IMR-90 (cell line): ENCODE measurements at regions not wholly inside any gene's neighbourhood (a gene's known extent, or its start where the extent isn't known, plus 50 kb on each side); places are given as distances from the start of the nearest gene placed in this dataset.

Source experiments
- ATAC-seq: fragments of 200-7000 bp; cut with Tn5 transposase; 2 replicates; pipeline ENCODE4 v1.9.1; 2020; ENCODE audit warnings: low read depth, mild to moderate bottlenecking, moderate library complexity
- BruUV-seq: library from RNA; stranded (reverse); fragments of 400-500 nt; replicated peaks from 2 replicates; lab custom pipeline; 2021; lab: Mats Ljungman, UMichigan
- CTCF ChIA-PET: fragments of 300-600 bp; formaldehyde crosslinking; extraction: SDS; loops from one replicate; lab custom pipeline; 2021; ENCODE audit warnings: antibody characterized with exemption; lab: Yijun Ruan, JAX
- POLR2A ChIA-PET: fragments of 300-600 bp; sonication (Branson Sonifier 250); formaldehyde crosslinking; loops from one replicate; lab custom pipeline; 2022; ENCODE audit warnings: antibody characterized with exemption; ENCODE audit not compliant: unreplicated experiment; lab: Charles Lee
- DNase-seq: peaks from one replicate; pipeline ENCODE4 v3.0.0; 2013
- H2AFZ ChIP-seq: replicated peaks from 2 replicates; pipeline ENCODE3; 2013; ENCODE audit warnings: low read length, mild to moderate bottlenecking; ENCODE audit not compliant: poor library complexity
- H2AK5ac ChIP-seq: 2 replicates; pipeline ENCODE4 v1.6.1; 2013; ENCODE audit warnings: low read depth, low read length, inconsistent platforms
- H2AK9ac ChIP-seq: replicated peaks from 2 replicates; pipeline ENCODE3; 2013; ENCODE audit warnings: mild to moderate bottlenecking, low read depth, low read length, moderate library complexity; ENCODE audit not compliant: poor library complexity
- H2BK120ac ChIP-seq: 2 replicates; pipeline ENCODE4 v1.6.1; 2013; ENCODE audit warnings: low read depth, low read length, inconsistent platforms
- H2BK15ac ChIP-seq: 3 replicates; pipeline ENCODE4 v1.6.1; 2013; ENCODE audit warnings: low read depth, low read length, inconsistent platforms
- H2BK20ac ChIP-seq: 2 replicates; pipeline ENCODE4 v1.6.1; 2013; ENCODE audit warnings: low read depth, mild to moderate bottlenecking, inconsistent platforms, low read length, moderate library complexity
- H2BK5ac ChIP-seq: 2 replicates; pipeline ENCODE4 v1.6.1; 2013; ENCODE audit warnings: mild to moderate bottlenecking, low read depth, low read length, inconsistent platforms; ENCODE audit not compliant: poor library complexity, severe bottlenecking
- H3K14ac ChIP-seq: replicated peaks from 2 replicates; pipeline ENCODE4 v1.6.1; 2013; ENCODE audit warnings: low read depth, low read length, inconsistent platforms
- H3K18ac ChIP-seq: 2 replicates; pipeline ENCODE4 v1.6.1; 2013; ENCODE audit warnings: low read depth, low read length, control low read depth
- H3K23ac ChIP-seq: 2 replicates; pipeline ENCODE4 v1.6.1; 2013; ENCODE audit warnings: low read depth, low read length, inconsistent platforms
- H3K27ac ChIP-seq: 2 replicates; pipeline ENCODE4 v1.5.1; 2013; ENCODE audit warnings: mild to moderate bottlenecking, control low read depth, low read length; ENCODE audit not compliant: insufficient read depth
- H3K27me3 ChIP-seq: 2 replicates; pipeline ENCODE4 v1.6.1; 2013; ENCODE audit warnings: low read length; ENCODE audit not compliant: control insufficient read depth, insufficient read depth
- H3K36me3 ChIP-seq: 2 replicates; pipeline ENCODE4 v1.6.1; 2013; ENCODE audit warnings: low read length, mixed read lengths; ENCODE audit not compliant: control insufficient read depth, insufficient read depth
- H3K4ac ChIP-seq: 2 replicates; pipeline ENCODE4 v1.6.1; 2013; ENCODE audit warnings: low read depth, low read length, inconsistent platforms
- H3K4me1 ChIP-seq: 2 replicates; pipeline ENCODE4 v1.6.1; 2013; ENCODE audit warnings: low read length, mixed read lengths; ENCODE audit not compliant: control insufficient read depth, insufficient read depth
- H3K4me2 ChIP-seq: 2 replicates; pipeline ENCODE4 v1.6.1; 2013; ENCODE audit warnings: low read depth, mild to moderate bottlenecking, control low read depth, low read length, moderate library complexity
- H3K4me3 ChIP-seq: 2 replicates; pipeline ENCODE4 v1.5.1; 2013; ENCODE audit warnings: low read depth, mild to moderate bottlenecking, control low read depth, low read length, moderate library complexity; ENCODE audit not compliant: insufficient read depth
- H3K56ac ChIP-seq: 2 replicates; pipeline ENCODE4 v1.6.1; 2013; ENCODE audit warnings: low read length, inconsistent platforms; ENCODE audit not compliant: insufficient read depth; ENCODE audit errors: extremely low read depth
- H3K79me1 ChIP-seq, 2 experiments: 2 replicates each; pipeline ENCODE4 v1.6.1; 2013; ENCODE audit warnings: low read length in 2 of 2, inconsistent platforms in 1 of 2, low read depth in 1 of 2
- H3K9ac ChIP-seq: 2 replicates; pipeline ENCODE4 v1.6.1; 2013; ENCODE audit warnings: low read depth, low read length, control low read depth
- H3K9me1 ChIP-seq: 2 replicates; pipeline ENCODE4 v1.6.1; 2013; ENCODE audit warnings: low read length, inconsistent platforms; ENCODE audit not compliant: insufficient read depth
- H3K9me3 ChIP-seq: 2 replicates; pipeline ENCODE4 v1.6.1; 2013; ENCODE audit warnings: low read length; ENCODE audit not compliant: control insufficient read depth, insufficient read depth
- H4K20me1 ChIP-seq: 2 replicates; pipeline ENCODE4 v1.6.1; 2013; ENCODE audit warnings: low read length, inconsistent platforms; ENCODE audit not compliant: insufficient read depth
- H4K5ac ChIP-seq: 2 replicates; pipeline ENCODE4 v1.6.1; 2013; ENCODE audit warnings: mild to moderate bottlenecking, low read depth, low read length, control low read depth
- H4K8ac ChIP-seq, 2 experiments: 2 replicates each; pipeline ENCODE4 v1.6.1; 2013; ENCODE audit warnings: low read depth in 2 of 2, low read length in 2 of 2, control low read depth in 1 of 2, inconsistent platforms in 1 of 2
- H4K91ac ChIP-seq: 2 replicates; pipeline ENCODE4 v1.6.1; 2013; ENCODE audit warnings: low read depth, low read length, inconsistent platforms; ENCODE audit not compliant: insufficient read depth
- CEBPB ChIP-seq: IDR thresholded peaks from 2 replicates; pipeline ENCODE4 v1.6.1; 2012; ENCODE audit warnings: low read depth, low read length, improper control_type of control experiment
- CHD1 ChIP-seq: IDR thresholded peaks from 2 replicates; pipeline ENCODE4 v1.6.1; 2012; ENCODE audit warnings: low read depth, low read length, improper control_type of control experiment
- CTCF ChIP-seq: conservative IDR thresholded peaks from 2 replicates; pipeline ENCODE4 v1.5.1; 2012; ENCODE audit warnings: mild to moderate bottlenecking, low read depth, low read length, improper control_type of control experiment
- ELK1 ChIP-seq: fragments of 150-350 bp; IDR thresholded peaks from 2 replicates; pipeline ENCODE4 v1.6.1; 2016; ENCODE audit warnings: low read depth, mild to moderate bottlenecking, low read length, moderate library complexity, borderline replicate concordance
- FOS ChIP-seq: fragments of 150-350 bp; IDR thresholded peaks from 2 replicates; pipeline ENCODE4 v1.6.1; 2016; ENCODE audit warnings: low read depth, low read length
- MAFK ChIP-seq: IDR thresholded peaks from 2 replicates; pipeline ENCODE4 v1.6.1; 2012; ENCODE audit warnings: low read depth, low read length, improper control_type of control experiment
- MAZ ChIP-seq: IDR thresholded peaks from 2 replicates; pipeline ENCODE4 v1.6.1; 2012; ENCODE audit warnings: low read depth, mild to moderate bottlenecking, low read length, improper control_type of control experiment, moderate library complexity, borderline replicate concordance
- MXI1 ChIP-seq: IDR thresholded peaks from 2 replicates; pipeline ENCODE4 v1.6.1; 2012; ENCODE audit warnings: low read depth, mild to moderate bottlenecking, low read length, moderate library complexity, borderline replicate concordance
- NFE2L2 ChIP-seq: fragments of 150-350 bp; IDR thresholded peaks from 2 replicates; pipeline ENCODE4 v1.6.1; 2016; ENCODE audit warnings: low read depth, mild to moderate bottlenecking, low read length
- POLR2A ChIP-seq: IDR thresholded peaks from 2 replicates; pipeline ENCODE4 v1.6.1; 2012; ENCODE audit warnings: mild to moderate bottlenecking, low read depth, low read length
- RCOR1 ChIP-seq: IDR thresholded peaks from 2 replicates; pipeline ENCODE4 v1.6.1; 2012; ENCODE audit warnings: mild to moderate bottlenecking, low read length, improper control_type of control experiment; ENCODE audit not compliant: insufficient replicate concordance
- RFX5 ChIP-seq: IDR thresholded peaks from 2 replicates; pipeline ENCODE4 v1.8.0; 2012; ENCODE audit warnings: low read depth, mild to moderate bottlenecking, low read length, moderate library complexity
- SMC3 ChIP-seq: fragments of 150-350 bp; IDR thresholded peaks from 2 replicates; pipeline ENCODE4 v1.6.1; 2016; ENCODE audit warnings: low read depth, mild to moderate bottlenecking, antibody characterized with exemption, low read length, moderate library complexity
- USF2 ChIP-seq: fragments of 150-350 bp; IDR thresholded peaks from 2 replicates; pipeline ENCODE4 v1.6.1; 2017; ENCODE audit warnings: mild to moderate bottlenecking, antibody characterized with exemption, low read length, low read depth
- WGBS, 2 experiments: methylation state at CpG; one replicate each; pipeline versions ENCODE4 v1.1.5 to v1.1.7; 2013; ENCODE audit warnings: missing lambda C conversion rate in 2 of 2; ENCODE audit not compliant: insufficient read length in 1 of 2; ENCODE audit errors: extremely low coverage in 2 of 2; 5-methylcytosine and 5-hydroxymethylcytosine counted together
- dilution Hi-C: fragments of 300-500 bp; cut with HindIII; formaldehyde crosslinking; loops from one replicate; pipeline ENCODE4 v1.14.3; 2018; ENCODE audit warnings: low sequenced_read_pairs; ENCODE audit not compliant: unreplicated experiment
- in situ Hi-C: fragments of 300-500 bp; cut with MboI; formaldehyde crosslinking; loops from 3 replicates; pipeline ENCODE4 v1.14.3; 2019; ENCODE audit warnings: low sequenced_read_pairs, inconsistent platforms, mixed read lengths
- intact Hi-C: fragments of 100-400 bp; cut with micrococcal nuclease; formaldehyde crosslinking; loops from 2 replicates; pipeline ENCODE4 v1.10.0; 2022

GRCh38 chrX:69424910-69425309 lies 79.2 kb upstream of the NALF2 start:
- H4K8ac ChIP-seq: no peak overlapping the region
- no peak overlapping the region for H2BK5ac ChIP-seq
- H3K9me3 ChIP-seq: no peaks in the 10 kb centered on the region
- intact Hi-C loops: loop anchor here (5.0 kb wide), 2 partner anchors 602 to 672 kb away; no protein-coding TSS in a partner anchor
- no peak overlapping the region for H3K18ac ChIP-seq
- DNase-seq (no peak), ATAC-seq (no peak)
- H3K14ac ChIP-seq: no peak overlapping the region
- H2BK120ac ChIP-seq: no peak overlapping the region
- TF ChIP-seq CEBPB (no peak), RCOR1 (no peak), MXI1 (no peak), NFE2L2 (no peak), USF2 (no peak), CTCF (no peak), CHD1 (no peak), POLR2A (no peak), MAZ (no peak), ELK1 (no peak), RFX5 (no peak), SMC3 (no peak), MAFK (no peak), FOS (no peak)
- H4K5ac ChIP-seq: no peak overlapping the region
- no peak overlapping the region for H3K27ac ChIP-seq
- H3K36me3 ChIP-seq: no peaks in the 10 kb centered on the region
- no peak overlapping the region for H3K23ac ChIP-seq
- peaks cover 14% of the 10 kb centered on the region for H3K27me3 ChIP-seq
- no peaks in the 10 kb centered on the region for H3K79me1 ChIP-seq
- in situ Hi-C loops: no loop called here
- POLR2A ChIA-PET: no interaction called here
- CTCF ChIA-PET: interaction anchor here (0.8 kb wide), 1 partner anchor 43 kb away, joined by 3 read pairs; no protein-coding TSS in a partner anchor
- no peak overlapping the region for H3K56ac ChIP-seq
- no peaks in the 10 kb centered on the region for H3K4me1 ChIP-seq
- no CpG with 5 or more reads among the region's 2 CpGs for WGBS, 2 experiments
- no peak overlapping the region for H3K9ac ChIP-seq
- no TSS peak for BruUV-seq
- no peak overlapping the region for H3K4me3 ChIP-seq
- H2BK15ac ChIP-seq: no peak overlapping the region
- no peak overlapping the region for H2AFZ ChIP-seq
- dilution Hi-C loops: no loop called here
- H4K91ac ChIP-seq: no peak overlapping the region
- H2BK20ac ChIP-seq: no peak overlapping the region
- H3K4ac ChIP-seq: no peak overlapping the region
- no peaks in the 10 kb centered on the region for H4K20me1 ChIP-seq
- H2AK9ac ChIP-seq: no peak overlapping the region
- H3K9me1 ChIP-seq: no peaks in the 10 kb centered on the region
- no peak overlapping the region for H3K4me2 ChIP-seq
- H2AK5ac ChIP-seq: no peak overlapping the region
